22Rv1 (cell line): ENCODE measurements at regions not wholly inside any gene's neighbourhood (a gene's known extent, or its start where the extent isn't known, plus 50 kb on each side); places are given as distances from the start of the nearest gene placed in this dataset.

Experiments used
- H3K27ac ChIP-seq: fragments of 450-650 bp; 2 replicates; pipeline ENCODE4 v1.5.1; 2017
- ZFX ChIP-seq: fragments of 450-650 bp; IDR thresholded peaks from 2 replicates; pipeline ENCODE4 v1.6.1; 2017; ENCODE audit warnings: antibody characterized with exemption, borderline replicate concordance
- TF ChIP-seq, protein P1 (sequence below): fragments of 450-650 bp; IDR thresholded peaks from 2 replicates; pipeline ENCODE4 v1.5.1; 2017; ENCODE audit warnings: mild to moderate bottlenecking

DNA sequence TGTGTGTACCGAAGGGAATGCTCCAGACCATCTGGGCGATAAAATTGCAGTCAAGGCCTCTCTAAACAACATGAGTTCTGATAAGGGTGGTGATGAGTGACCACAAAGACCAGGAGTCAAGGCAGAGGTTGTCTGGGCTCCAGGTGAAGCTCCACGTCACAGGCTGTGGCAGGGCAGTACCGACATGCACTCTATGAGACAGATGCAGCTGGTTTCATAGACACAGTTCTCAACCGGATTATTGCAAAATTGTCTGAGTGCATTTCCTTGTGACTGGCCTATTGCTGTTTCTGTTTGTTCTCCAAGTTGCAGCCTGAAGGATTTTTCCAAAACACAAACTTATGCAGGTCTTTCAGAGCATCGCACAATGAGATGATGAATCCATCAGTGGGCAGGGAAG is 157.5 kb upstream of the HES1 start:
- no peak overlapping the region for H3K27ac ChIP-seq
- TF ChIP-seq, protein P1, sequence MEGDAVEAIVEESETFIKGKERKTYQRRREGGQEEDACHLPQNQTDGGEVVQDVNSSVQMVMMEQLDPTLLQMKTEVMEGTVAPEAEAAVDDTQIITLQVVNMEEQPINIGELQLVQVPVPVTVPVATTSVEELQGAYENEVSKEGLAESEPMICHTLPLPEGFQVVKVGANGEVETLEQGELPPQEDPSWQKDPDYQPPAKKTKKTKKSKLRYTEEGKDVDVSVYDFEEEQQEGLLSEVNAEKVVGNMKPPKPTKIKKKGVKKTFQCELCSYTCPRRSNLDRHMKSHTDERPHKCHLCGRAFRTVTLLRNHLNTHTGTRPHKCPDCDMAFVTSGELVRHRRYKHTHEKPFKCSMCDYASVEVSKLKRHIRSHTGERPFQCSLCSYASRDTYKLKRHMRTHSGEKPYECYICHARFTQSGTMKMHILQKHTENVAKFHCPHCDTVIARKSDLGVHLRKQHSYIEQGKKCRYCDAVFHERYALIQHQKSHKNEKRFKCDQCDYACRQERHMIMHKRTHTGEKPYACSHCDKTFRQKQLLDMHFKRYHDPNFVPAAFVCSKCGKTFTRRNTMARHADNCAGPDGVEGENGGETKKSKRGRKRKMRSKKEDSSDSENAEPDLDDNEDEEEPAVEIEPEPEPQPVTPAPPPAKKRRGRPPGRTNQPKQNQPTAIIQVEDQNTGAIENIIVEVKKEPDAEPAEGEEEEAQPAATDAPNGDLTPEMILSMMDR: no peak
- TF ChIP-seq ZFX: no peak

DNA sequence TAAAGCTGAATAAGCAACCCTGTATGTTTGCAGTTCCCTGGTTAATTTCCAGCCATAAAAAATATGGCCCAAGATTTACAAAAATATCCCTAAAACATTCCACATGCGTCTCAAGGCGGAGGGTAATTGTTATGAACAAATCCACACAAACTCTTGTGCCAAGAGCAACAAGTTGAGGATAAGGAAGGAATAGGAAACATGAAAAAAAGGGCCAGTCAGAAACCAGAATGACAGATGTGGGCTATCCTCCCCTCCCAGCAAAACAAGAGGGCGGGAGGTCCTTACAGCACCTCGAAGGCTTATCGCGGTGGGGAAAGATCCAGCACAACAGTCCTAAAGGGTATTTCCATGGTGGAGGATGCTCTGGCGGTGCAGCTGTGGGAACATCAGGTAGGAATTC is 155.6 kb upstream of the HES1 start:
- no peak overlapping the region for H3K27ac ChIP-seq
- TF ChIP-seq, protein P1: no peak
- no peak for TF ChIP-seq ZFX

DNA sequence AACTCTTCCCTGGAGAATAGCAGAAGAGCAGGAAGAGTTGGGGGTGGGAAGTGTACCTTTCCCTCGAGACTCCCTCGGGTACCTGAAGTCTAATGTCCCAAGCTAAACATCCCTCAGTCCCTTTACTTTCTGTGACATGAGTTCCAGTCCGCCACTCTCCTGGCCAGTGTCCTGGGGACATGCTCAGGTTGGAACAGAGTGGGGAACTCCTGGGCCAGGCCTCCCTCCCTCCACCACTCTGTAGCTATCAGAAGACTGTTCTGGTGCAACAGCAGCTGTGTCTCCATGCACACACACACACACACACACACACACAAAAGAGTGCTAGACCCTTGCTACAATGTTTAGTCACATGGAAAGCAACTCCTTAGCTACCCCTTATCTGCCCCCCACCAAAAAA is 155.0 kb upstream of the HES1 start:
- no peak for TF ChIP-seq ZFX
- TF ChIP-seq, protein P1: no peak
- H3K27ac ChIP-seq: no peak overlapping the region

DNA sequence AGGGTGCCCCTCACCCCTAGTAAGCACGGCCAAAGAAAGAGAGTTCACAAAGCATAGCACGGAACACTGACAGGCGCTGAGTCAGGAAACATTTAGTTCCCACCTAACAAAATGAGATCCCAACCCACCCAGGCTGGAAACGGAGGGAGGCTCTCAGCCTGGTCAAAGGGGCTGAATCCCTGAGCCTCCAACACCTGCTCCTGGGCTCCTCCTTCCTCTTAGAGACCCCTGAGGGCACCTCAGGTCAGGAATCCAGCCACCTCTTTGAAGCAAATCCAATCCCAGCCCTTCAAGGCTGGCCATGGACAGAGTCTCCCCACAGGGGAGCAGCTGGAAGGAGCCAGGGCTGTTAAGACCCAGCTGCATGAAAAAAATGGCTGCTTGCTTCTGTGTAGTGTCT is 154.4 kb upstream of the HES1 start:
- no peak overlapping the region for H3K27ac ChIP-seq
- TF ChIP-seq ZFX: no peak
- TF ChIP-seq, protein P1: no peak

DNA sequence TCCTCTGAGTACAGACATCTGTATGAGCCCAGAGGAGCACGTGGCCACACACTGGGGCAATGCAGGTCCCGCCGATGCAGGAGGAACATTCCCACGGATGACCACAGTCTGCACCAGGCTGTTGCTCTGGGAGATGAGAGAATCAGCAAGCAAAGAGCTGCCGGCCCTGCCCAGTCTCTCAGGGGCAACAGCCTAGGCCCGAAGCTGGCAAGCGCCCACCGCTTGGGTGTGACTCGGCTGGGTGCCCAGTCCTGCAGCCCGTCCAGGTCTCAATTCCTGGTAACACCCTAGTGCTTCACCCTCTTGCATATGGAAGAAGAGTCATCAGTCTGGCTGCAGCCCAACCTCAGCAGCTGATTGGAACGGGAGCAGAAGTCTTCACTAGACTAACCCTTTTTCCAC is 153.7 kb upstream of the HES1 start:
- TF ChIP-seq, protein P1: no peak
- TF ChIP-seq ZFX: no peak

DNA sequence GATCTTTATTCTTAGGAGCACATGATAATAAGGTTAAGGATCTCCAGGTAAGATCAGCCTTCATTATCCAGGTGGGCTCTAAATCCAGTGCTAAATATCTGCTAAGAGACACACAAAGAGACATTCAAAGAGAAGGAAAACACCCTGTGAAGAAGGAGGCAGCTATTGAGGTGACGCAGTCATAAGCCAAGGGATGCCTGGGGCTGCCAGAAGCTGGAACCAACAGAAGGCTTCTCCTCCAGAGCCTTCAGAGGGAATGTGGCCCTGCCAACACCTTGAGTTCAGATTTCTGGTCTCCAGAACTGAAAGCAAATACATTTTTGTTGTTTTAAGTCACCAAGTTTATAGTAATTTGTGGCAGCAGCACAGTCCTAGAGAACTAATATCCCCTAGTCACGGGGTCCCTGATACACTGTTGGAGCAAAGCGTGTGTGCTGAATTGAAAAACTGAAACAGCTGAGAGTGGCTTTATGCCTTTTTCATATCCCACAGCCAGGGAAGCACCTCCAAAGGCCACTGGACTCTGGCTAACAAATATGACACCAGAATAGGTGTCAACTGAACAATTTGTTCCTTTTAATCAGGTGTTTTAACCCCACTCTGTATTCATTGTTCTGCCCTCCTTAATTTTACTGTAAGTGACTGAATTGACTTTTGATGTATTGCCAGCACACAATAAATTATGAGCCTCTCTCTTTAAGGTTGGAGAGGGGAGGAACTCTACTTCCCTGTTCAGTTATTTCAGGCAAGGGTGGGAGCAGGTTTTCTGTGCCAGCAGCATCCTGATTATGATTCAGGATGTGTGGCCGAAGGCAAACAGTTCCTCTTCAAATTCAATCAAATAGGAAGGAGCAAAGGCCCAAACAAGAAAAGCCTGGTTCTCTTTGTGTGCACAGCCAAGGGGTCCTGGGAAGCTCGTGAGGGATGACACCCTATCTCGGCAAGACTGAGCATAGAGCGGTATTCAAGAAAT is 151.8 kb upstream of the HES1 start:
- H3K27ac ChIP-seq: no peak overlapping the region
- TF ChIP-seq, protein P1: no peak
- TF ChIP-seq ZFX: no peak

More for the DNA sequence above, 153.7 kb upstream of the HES1 start:
- no peak overlapping the region for H3K27ac ChIP-seq

DNA sequence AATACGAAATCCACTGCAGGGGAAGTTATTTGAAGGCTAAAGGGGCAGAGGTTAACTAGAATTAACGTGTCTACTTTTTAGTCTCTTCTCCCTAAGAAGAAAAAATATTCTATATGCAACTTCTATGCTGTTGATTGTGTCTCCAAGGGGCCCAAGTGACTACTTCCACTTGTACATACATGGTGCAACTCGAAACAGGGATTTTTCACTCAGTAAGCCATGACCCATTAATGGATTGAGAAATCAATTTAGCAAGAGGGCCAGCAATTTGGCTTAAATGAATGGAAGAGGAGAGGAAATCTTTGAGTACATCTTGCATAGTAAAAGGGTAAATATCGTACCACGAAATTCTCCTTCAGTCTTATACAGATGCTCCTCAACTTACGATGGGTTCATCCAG is 151.1 kb upstream of the HES1 start:
- no peak overlapping the region for H3K27ac ChIP-seq
- no peak for TF ChIP-seq ZFX
- TF ChIP-seq, protein P1: no peak
